GM23338 (cell line): ENCODE measurements at regions not wholly inside any gene's neighbourhood (a gene's known extent, or its start where the extent isn't known, plus 50 kb on each side); places are given as distances from the start of the nearest gene placed in this dataset.

Source experiments
- ATAC-seq: fragments of 200-7000 bp; cut with Tn5 transposase; 3 replicates; pipeline ENCODE4 v1.9.1; 2020
- DNase-seq: peaks from one replicate; pipeline ENCODE4 v3.0.0-alpha.2; 2015; ENCODE audit warnings: low spot score
- H2AFZ ChIP-seq: fragments of 200-600 bp; sonication (generic); 2 replicates; pipeline ENCODE4 v1.8.0; 2016; ENCODE audit warnings: antibody characterized with exemption, mild to moderate bottlenecking, moderate library complexity
- H3F3A ChIP-seq: fragments of 200-600 bp; sonication (generic); replicated peaks from 2 replicates; pipeline ENCODE4 v1.8.0; 2017; ENCODE audit warnings: antibody characterized with exemption, mixed run types, low read depth
- H3K27ac ChIP-seq: fragments of 200-600 bp; sonication (generic); 2 replicates; pipeline ENCODE4 v1.6.1; 2016; ENCODE audit warnings: low read depth
- H3K27me3 ChIP-seq: fragments of 200-600 bp; sonication (generic); 2 replicates; pipeline ENCODE4 v1.8.0; 2016; ENCODE audit warnings: mild to moderate bottlenecking, mixed run types, moderate library complexity; ENCODE audit not compliant: insufficient read depth
- H3K36me3 ChIP-seq: fragments of 200-600 bp; sonication (generic); 2 replicates; pipeline ENCODE4 v1.8.0; 2016; ENCODE audit warnings: mild to moderate bottlenecking; ENCODE audit not compliant: insufficient read depth
- H3K4me1 ChIP-seq: fragments of 200-600 bp; sonication (generic); 2 replicates; pipeline ENCODE4 v1.8.0; 2016; ENCODE audit warnings: mild to moderate bottlenecking, moderate library complexity; ENCODE audit not compliant: insufficient read depth
- H3K4me2 ChIP-seq: fragments of 200-600 bp; sonication (generic); 2 replicates; pipeline ENCODE4 v1.7.1; 2017; ENCODE audit warnings: mixed run types
- H3K4me3 ChIP-seq: fragments of 200-600 bp; sonication (generic); 2 replicates; pipeline ENCODE4 v1.6.1; 2016; ENCODE audit warnings: mixed run types
- H3K79me2 ChIP-seq: fragments of 200-600 bp; sonication (generic); replicated peaks from 2 replicates; pipeline ENCODE4 v1.8.0; 2017; ENCODE audit warnings: mild to moderate bottlenecking; ENCODE audit not compliant: insufficient read depth
- H3K9me2 ChIP-seq: fragments of 200-600 bp; sonication (generic); 2 replicates; pipeline ENCODE4 v1.8.0; 2017; ENCODE audit not compliant: insufficient read depth
- H4K20me1 ChIP-seq: fragments of 200-600 bp; sonication (generic); replicated peaks from 2 replicates; pipeline ENCODE4 v1.8.0; 2017; ENCODE audit warnings: mild to moderate bottlenecking; ENCODE audit not compliant: insufficient read depth
- H3K27ac Mint-ChIP-seq: 2 replicates; pipeline ENCODE4 v1.8.0; 2020; ENCODE audit warnings: inconsistent platforms, mild to moderate bottlenecking, moderate library complexity, mixed read lengths
- H3K27me3 Mint-ChIP-seq: 3 replicates; pipeline ENCODE4 v1.8.0; 2022; ENCODE audit warnings: low read depth, mild to moderate bottlenecking, moderate library complexity, mixed read lengths, inconsistent platforms; ENCODE audit not compliant: insufficient read depth, poor library complexity
- H3K36me3 Mint-ChIP-seq: 3 replicates; pipeline ENCODE4 v1.8.0; 2021; ENCODE audit warnings: low read depth, mild to moderate bottlenecking, inconsistent platforms, moderate library complexity, mixed read lengths
- H3K4me1 Mint-ChIP-seq: 3 replicates; pipeline ENCODE4 v1.8.0; 2020; ENCODE audit warnings: mild to moderate bottlenecking, inconsistent platforms, mixed read lengths
- H3K4me3 Mint-ChIP-seq: 3 replicates; pipeline ENCODE4 v1.8.0; 2021; ENCODE audit warnings: moderate library complexity, mild to moderate bottlenecking, inconsistent platforms, mixed read lengths
- H3K9me3 Mint-ChIP-seq: 3 replicates; pipeline ENCODE4 v1.8.0; 2020; ENCODE audit warnings: moderate library complexity, mild to moderate bottlenecking, inconsistent platforms, mixed read lengths
- CREB1 ChIP-seq: fragments of 250-450 bp; sonication (Bioruptor Pico); IDR thresholded peaks from 2 replicates; pipeline ENCODE4 v1.5.0; 2020; ENCODE audit warnings: low read depth, mild to moderate bottlenecking, moderate library complexity
- CTCF ChIP-seq, 2 experiments: fragments of 200-600 bp in 1 of 2; sonication (generic) in 1 of 2; conservative IDR thresholded peaks; 2 replicates each; pipeline versions ENCODE4 v1.5.1 to v1.6.1; 2016 to 2017; ENCODE audit warnings: antibody characterized with exemption in 2 of 2, low read depth in 2 of 2, mild to moderate bottlenecking in 2 of 2, moderate library complexity in 1 of 2
- JUNB ChIP-seq: IDR thresholded peaks from one replicate; pipeline ENCODE4 v1.6.1; 2016; ENCODE audit warnings: antibody characterized with exemption; ENCODE audit not compliant: unreplicated experiment
- NANOG ChIP-seq: IDR thresholded peaks from 2 replicates; pipeline ENCODE4 v1.6.1; 2016; ENCODE audit warnings: antibody characterized with exemption, borderline replicate concordance
- POLR2AphosphoS5 ChIP-seq: IDR thresholded peaks from 2 replicates; pipeline ENCODE4 v1.6.1; 2016; ENCODE audit warnings: antibody characterized with exemption, low read depth
- REST ChIP-seq: IDR thresholded peaks from one replicate; pipeline ENCODE4 v1.6.1; 2018; ENCODE audit warnings: antibody characterized with exemption; ENCODE audit not compliant: unreplicated experiment
- STAT1 ChIP-seq: IDR thresholded peaks from one replicate; pipeline ENCODE4 v1.6.1; 2016; ENCODE audit warnings: antibody characterized with exemption; ENCODE audit not compliant: unreplicated experiment
- ZNF114 ChIP-seq: fragments of 250-450 bp; sonication (Bioruptor Pico); IDR thresholded peaks from 2 replicates; pipeline ENCODE4 v1.5.0; 2020; ENCODE audit warnings: mild to moderate bottlenecking, moderate library complexity
- ZNF331 ChIP-seq: fragments of 250-450 bp; sonication (Bioruptor Pico); IDR thresholded peaks from 2 replicates; pipeline ENCODE4 v1.5.0; 2020; ENCODE audit warnings: low read depth, mild to moderate bottlenecking, moderate library complexity
- ZNF462 ChIP-seq: fragments of 250-450 bp; sonication (Bioruptor Pico); IDR thresholded peaks from 2 replicates; pipeline ENCODE4 v1.5.0; 2020; ENCODE audit warnings: mild to moderate bottlenecking, moderate library complexity
- TF ChIP-seq, protein P1 (sequence below): IDR thresholded peaks from 2 replicates; pipeline ENCODE4 v1.6.1; 2016; ENCODE audit warnings: antibody characterized with exemption

DNA sequence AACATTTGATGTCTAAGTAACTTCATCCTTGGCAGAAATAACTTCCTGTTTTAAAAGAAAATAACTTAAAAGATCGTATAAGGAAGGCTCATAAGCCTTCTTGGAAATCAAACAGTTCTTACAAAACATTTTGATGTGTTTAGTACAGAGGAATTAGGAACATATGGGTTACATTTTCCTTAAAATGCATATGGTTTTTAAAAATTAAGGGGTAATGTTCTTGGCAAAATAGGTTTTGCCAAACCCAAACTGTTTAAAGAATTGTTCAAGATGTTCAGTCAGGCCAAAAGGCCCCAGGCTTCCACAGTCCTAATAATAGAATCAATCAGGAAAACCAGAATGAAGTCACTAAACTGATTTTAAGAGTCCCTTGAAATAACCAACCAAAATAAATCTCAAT lies 142.7 kb upstream of the SLC35B3 start:
- peaks cover 2% of the 10 kb centered on the region; the same call in 1 of the 3 replicates for H3K4me1 Mint-ChIP-seq
- H3K36me3 ChIP-seq: no peaks in the 10 kb centered on the region
- no peak overlapping the region for H2AFZ ChIP-seq
- no peak overlapping the region for H3K4me3 ChIP-seq
- no peaks in the 10 kb centered on the region for H3K9me3 Mint-ChIP-seq
- no peak overlapping the region for H3K27ac ChIP-seq
- H3K4me2 ChIP-seq: no peak overlapping the region
- H3K27ac Mint-ChIP-seq: no peak overlapping the region
- H3K27me3 Mint-ChIP-seq: no peaks in the 10 kb centered on the region
- ATAC-seq (no peak), DNase-seq (no peak)
- no peaks in the 10 kb centered on the region for H4K20me1 ChIP-seq
- H3K9me2 ChIP-seq: no peaks in the 10 kb centered on the region
- no peak overlapping the region for H3K4me3 Mint-ChIP-seq
- no peak for TF ChIP-seq ZNF331 (CRISPR knock-in tag)
- TF ChIP-seq, protein P1, sequence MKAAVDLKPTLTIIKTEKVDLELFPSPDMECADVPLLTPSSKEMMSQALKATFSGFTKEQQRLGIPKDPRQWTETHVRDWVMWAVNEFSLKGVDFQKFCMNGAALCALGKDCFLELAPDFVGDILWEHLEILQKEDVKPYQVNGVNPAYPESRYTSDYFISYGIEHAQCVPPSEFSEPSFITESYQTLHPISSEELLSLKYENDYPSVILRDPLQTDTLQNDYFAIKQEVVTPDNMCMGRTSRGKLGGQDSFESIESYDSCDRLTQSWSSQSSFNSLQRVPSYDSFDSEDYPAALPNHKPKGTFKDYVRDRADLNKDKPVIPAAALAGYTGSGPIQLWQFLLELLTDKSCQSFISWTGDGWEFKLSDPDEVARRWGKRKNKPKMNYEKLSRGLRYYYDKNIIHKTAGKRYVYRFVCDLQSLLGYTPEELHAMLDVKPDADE: no peak
- no peak for TF ChIP-seq CTCF (conservative IDR thresholded peaks at IDR 0.05; ENCODE audit: low read depth in 2 of 2)
- no peak for TF ChIP-seq CREB1 (CRISPR knock-in tag)
- TF ChIP-seq JUNB: no peak
- TF ChIP-seq ZNF462: no peak
- no peak for TF ChIP-seq STAT1
- no peak for TF ChIP-seq NANOG
- no peak for TF ChIP-seq REST
- TF ChIP-seq POLR2AphosphoS5: no peak
- TF ChIP-seq ZNF114 (CRISPR knock-in tag): no peak
- H3K4me1 ChIP-seq: no peaks in the 10 kb centered on the region; the same call in 1 of the 2 replicates
- no peaks in the 10 kb centered on the region for H3K79me2 ChIP-seq
- no peaks in the 10 kb centered on the region for H3K36me3 Mint-ChIP-seq
- H3K27me3 ChIP-seq: no peaks in the 10 kb centered on the region
- no peaks in the 10 kb centered on the region for H3F3A ChIP-seq
